Myocyte (in vitro differentiated cells): ENCODE measurements at regions not wholly inside any gene's neighbourhood (a gene's known extent, or its start where the extent isn't known, plus 50 kb on each side); places are given as distances from the start of the nearest gene placed in this dataset.

ENCODE experiments used
- DNase-seq: peaks from one replicate; pipeline ENCODE4 v3.0.0-alpha.2; 2012; ENCODE audit warnings: low read depth

DNA sequence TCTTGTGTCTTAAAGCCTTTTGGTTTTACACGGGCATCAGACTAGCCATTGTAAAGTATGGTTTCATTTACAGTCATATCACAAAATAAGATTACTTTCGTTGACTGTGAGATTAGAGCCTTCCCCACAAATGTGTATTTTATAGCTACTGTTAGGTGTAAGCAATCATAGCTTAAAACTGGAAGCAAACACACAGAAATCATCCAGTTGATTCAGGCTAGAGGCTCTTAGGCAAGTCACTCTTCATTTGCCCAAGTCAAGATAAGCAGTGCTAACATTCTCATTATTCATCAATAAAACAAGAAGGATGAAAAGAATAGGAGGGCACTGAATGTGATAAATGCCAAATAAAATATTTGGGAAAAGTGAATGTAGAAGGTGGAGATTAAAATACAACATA is 448.7 kb upstream of the FAM241A start:
- DNase-seq: no peak

DNA sequence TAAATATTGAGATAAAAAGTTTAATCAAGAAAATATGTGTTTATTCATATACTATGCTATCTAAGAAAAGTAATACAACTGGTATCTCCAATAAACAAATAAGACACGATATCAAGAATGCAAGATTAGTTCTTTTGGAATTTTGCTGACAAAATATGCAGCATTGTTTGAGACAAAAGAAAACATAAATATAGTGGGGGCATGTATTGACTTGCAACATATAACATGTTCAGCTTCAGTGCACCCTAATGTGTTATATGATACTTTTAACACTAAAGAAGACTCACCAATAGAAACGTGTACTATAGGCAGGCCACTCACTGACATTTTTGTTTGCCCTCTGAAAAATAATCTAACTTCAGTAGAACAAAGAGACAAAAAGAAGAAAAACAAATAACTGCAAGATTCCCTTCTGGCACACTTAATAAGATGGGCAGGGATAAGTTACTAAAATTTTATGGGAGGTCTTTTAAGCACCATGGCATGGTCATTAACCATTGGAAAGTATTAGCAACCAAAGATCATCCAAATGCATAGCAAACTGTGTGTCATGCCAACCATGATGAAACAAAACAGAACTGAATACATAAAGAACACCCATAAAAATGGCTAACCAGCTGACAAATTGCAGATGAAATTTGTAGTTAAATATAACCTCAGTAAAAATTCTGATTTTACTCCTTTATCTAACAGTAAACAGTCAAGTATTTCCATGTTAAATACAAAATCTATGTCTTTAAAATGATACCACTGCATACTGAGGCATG is 447.9 kb upstream of the FAM241A start:
- no peak for DNase-seq

DNA sequence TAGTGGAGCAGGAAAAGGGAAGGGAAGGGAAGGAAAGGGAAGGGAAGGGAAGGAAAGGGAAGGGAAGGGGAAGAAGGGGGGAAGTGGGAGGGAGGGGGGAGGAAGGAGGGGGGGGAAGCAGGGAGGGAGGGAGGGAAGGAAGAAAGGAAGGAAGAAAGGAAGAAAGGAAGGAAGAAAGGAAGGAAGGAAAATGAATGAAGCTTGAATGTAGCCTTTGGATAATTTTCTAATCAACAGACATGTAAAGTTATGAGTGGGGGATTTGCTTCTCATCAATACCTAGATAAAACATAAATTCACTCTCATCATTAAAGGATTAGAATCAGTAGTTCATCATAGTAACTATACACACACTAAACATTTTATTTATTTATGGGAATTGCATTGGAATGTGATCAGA is 446.9 kb upstream of the FAM241A start:
- DNase-seq: no peak

DNA sequence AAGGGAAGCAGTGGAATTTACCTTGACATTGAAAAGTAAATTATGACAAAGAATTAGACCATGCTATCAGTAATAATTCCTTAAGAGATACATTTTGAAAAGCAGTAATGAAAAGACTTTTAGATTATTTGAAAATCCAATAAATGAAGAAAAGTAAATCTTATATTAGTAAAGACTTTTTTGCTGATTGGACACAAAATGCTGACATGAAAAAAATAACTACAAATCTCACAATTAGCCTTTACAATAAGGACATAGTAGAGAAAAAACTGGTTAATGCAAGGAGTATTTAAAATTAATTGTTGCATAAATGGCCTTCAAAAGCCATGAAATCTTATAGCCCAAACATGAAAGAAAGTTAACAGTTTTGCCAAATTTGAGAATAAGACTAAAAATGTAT is 446.1 kb upstream of the FAM241A start:
- no peak for DNase-seq

DNA sequence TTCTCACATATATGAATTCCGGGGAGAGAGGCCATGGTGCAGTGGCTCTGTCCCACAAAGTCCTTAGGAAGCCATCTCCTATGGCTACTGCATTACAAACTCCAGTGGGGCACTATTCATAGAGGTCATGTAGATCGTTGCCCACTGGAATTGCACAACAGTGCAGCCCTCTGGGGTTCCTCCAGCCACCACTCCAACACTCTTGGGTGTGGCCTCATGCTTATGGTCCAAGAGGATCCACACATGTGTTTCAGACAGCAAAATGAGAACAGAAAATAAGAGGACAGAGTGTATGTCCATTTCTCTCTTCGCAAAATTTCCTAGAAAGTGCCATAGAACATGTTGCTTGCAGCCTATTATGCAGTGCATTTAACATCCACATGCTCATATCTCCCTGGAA is 444.2 kb upstream of the FAM241A start:
- no peak for DNase-seq

DNA sequence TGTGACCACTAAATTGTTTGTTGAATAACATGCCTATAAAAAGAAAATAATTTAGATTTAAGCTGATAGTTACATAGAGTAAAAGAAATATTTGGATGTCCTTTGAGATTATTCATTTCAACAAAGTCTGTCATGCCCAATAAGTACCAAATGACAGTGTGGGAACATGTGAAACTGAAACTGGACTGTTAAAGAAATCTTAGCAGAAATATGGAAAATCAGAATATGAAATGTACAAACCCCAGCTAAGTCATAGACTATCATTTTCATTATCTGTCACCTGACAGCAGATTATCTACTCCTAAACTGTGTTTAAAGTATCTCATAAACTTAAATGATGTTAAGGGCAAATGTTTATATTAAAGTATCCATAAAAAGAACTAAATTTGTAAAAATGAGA is 437.8 kb upstream of the FAM241A start:
- DNase-seq: no peak

DNA sequence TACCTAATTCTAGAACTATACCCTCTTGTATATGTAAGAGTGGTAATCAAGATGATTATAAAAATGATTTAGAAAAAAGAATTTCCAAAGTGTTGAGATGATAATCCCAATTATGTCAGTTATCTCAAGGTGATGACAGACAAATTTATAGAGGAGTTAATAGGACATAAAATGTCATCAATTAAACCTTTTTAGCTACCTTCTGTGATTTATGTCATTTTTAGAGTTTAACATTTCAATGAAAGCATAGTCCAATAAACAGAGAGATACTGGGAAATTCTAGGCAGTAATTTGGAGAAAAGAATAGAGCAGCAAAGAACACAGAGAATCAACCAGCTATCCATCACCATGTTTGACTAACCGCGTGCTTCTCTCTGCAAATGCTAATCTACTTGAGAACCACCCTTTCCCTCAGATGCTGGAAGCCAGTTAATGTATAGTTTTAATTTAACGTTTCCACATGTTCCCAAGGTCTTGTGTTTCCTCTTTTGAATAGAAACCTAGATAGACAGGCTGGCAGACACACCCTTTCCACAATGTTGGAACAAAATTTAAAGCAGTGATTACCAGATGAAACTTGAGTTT is 433.1 kb upstream of the FAM241A start:
- DNase-seq: no peak

DNA sequence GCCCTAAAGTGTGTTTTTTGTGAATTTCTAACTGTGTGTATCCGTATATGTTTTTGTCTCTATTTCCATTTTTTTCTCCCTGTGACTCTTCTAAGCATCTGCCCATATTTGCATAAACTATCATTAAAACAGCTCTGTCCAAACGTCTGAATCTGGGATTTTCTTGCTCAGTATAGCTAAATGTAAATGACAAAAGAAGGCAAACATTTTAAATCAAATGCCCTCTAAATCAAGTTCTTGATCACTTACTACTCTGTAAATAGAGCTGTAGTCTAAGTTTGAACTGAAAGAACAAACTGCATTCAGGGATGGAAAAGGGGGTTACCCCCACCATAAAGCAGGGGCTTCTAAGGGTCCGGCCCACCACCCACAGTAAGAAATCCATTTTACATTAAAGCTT is 432.0 kb upstream of the FAM241A start:
- no peak for DNase-seq

DNA sequence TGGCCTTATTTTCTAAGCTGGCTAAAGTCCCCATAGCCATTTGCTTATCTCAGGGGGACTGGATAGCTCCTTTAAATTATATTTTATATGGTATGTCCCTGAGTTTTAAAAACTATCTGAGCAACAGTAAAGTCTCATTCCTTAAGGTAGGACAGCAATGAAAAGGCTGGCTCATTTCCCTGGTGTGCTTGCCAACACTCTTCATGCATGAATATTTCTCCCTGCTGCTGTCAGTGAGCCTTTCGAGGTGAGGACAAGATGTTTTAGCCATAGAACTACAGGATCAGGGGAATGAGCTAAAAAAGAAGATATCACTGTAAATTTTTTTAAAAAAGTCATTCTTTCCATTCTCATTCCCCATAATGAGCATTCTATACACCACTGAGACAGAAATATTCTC is 427.3 kb upstream of the FAM241A start:
- DNase-seq: no peak

DNA sequence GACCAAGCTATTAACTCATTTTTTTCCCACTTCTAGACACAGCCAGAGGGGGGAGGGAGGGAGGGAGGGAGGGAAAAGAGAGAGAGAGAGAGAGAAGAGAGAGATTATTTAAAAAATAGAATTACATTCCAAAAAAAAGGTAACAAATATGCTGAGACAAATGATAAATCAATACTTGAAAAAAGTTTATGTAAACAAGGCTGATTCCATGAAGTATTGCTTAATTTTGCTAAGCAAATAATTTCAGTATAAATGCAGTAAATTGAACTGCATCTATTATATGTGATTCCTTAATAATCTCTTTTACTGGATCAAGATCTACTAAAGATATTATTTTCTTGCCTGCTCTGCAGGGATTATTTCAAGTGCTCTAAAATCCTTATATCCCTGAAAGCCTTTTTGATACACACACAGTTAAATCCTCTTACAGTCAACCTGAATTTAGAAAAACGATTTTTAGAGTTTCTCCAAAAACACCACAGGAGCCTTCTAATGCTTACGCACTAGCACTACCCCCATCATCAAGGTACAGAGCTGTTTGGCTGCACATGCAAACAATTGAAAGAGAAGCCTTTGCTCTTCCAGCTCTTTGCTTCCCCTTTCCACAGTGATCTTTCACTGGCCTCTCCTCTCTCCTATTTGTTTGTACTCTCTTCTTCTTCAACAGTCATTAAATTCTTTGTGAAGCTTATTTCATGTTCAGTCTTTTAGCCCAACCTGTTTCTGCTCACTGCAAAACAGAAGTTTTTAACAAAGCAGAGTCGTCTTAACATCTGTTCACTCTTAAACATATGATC is 426.3 kb upstream of the FAM241A start:
- DNase-seq: no peak

DNA sequence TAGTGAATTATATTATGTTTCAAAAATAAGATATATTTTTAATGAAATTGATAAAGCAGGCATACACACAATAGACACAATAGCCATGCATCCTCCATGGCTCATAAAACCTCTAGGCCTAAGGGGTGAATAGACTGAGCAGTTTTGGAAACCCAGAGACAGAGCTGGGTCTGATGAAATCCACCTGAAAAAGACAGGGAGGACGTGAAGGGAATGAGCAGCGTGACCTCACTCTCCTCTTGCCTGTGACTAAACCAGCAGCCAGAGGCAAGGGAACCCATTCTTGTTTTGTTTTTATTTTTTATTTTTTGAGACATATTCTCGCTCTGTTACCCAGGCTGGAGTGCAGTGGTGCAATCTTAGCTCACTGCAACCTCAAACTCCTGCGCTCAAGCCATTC is 424.4 kb upstream of the FAM241A start:
- no peak for DNase-seq

DNA sequence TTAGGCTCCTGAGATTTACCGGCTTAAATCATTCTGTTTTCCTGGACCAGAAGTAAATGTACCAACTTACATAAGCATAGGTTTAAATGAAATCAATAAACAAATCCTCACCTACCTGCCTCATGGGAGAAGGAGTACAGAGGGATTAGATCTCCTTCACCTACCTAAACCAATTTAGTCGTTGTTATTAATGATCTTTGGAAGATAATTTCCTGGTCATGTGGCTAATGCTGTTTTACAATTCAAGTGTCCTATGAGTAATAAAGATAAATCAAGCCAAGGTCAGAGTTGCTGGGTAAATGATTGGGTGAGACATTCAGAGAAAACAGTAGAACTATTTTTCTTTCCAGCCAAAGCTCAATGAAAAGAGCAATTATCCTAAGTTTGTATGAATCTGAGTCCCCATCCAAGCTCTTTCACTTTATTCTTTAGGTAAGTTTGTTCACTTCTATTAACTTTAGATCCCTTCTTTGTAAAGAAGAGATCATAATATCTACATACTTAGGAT is 423.0 kb upstream of the FAM241A start:
- no peak for DNase-seq

DNA sequence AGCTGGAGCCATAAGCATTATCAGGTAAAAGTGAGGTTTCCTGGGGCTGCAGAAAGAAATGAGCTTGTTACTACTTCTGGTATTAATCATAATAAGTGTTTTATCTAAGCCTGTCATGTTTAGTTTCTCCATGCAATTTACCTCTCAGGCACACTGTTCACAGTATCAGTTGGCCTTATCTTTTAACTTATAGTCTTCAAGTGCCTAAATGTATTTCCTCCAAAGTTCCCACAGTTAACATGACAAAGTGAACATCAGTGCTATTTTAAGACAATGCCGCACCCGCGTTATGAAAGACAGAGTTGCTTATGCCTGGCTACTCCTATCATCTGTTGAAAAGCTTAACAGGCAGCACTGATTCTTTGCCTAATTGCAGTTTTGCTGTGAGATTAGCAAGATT is 408.7 kb upstream of the FAM241A start:
- DNase-seq: peak; percentile 1

DNA sequence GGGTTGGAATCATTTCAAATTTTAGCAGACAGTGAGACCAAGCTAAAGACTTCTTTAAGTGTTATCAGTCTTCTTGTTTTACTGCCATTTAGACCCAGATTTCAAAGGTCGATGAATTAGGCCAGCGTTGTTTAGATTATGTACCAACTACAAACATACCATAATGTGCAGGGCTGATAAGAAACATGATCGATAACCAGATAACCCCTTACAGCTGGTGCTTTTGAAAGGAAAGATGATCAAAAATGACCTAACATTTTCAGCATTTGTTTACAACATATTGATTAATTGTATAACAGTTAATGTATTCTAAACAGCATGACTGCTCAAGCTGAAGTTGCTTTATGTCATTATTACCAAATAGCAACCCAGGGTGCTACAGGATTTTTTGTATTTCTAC is 400.4 kb upstream of the FAM241A start:
- DNase-seq: no peak

DNA sequence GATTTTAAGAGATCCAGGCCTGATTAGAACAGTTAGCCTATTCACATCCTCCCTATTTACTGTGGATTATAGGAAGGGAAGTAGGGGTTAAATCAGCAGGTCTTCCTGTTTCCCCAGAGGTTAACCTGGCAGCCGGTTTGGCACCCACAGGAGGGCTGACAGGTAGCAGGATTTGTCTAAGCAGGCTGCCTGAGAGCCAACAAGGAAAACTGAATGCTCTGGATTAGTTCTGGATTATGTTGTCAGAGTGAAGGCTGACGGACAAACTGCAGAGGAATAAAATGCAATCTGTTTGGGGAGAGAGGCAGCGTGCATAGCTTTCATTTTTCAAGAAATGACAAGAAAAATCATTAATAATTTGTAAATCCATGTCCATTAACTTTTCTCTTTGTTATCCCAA is 397.1 kb upstream of the FAM241A start:
- no peak for DNase-seq

DNA sequence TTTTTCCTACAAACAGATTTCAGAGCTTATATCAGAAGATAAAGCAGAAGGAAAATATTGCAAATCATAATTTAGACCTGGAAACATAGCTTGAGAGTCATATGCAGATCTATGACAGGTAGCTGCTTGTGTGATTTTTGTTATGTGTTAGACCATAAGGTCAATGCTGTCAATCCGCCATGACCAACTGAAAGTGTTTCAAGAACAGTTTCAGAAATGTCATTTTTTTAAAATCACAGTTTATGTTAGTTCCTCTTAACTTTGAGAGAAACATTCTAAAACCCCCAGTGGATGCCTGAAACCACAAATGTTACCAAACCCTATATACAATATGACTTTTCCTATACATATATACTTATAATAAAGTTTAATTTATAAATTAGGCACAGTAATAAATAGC is 391.3 kb upstream of the FAM241A start:
- no peak for DNase-seq

DNA sequence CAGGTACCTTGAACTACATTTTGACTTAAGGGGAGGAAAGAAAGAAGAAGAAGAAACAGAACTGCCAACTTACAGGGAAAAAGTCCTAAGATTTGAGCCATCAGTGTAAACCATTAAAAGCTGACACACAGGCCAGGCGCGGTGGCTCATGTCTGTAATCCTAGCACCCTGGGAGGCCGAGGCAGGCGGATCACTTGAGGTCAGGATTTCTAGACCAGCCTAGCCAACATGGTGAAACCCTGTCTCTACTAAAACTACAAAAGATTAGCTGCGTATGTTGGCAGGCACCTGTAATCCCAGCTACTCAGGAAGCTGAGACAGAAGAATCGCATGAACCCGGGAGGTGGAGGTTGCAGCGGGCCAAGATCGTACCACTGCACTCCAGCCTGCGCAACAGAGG is 389.7 kb upstream of the FAM241A start:
- no peak for DNase-seq

DNA sequence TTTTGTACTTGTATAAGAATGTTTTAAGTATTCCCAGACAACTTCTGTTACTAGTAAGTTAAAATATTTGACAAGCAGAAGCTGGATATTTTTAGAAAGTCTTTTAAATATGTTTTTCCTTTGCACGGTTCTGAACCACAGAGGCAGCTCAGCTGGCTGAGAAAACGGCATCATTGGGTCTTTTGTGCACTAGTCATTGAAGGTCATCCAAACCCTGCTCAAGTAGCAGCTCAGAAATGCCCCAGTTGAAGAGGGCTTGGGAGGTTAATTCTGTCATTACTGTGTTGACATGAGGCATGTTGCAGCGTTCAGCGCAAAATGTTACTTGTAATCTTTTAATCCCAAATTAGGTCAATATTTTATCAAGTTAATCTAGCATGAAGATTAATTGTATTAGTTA is 383.7 kb upstream of the FAM241A start:
- DNase-seq: peak; percentile 19

DNA sequence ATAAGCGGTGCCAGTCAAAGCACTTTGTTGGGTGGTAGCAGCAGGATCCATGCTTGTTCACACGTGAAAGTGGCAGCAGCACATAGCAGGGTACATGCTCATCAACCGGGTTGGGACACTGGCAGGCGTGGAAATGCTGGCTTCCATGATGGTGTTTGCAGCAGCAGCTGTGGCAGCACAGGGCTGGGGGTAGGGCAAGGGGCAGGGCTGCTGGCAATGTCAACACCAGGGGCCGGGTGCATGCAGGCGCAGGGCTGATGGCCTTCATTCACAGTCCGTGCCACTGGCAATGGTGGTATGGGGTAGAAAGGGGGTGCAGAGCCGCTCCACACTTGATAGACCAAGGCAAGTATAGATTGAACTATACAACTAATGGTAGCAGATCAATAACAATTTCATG is 374.7 kb upstream of the FAM241A start:
- DNase-seq: no peak

DNA sequence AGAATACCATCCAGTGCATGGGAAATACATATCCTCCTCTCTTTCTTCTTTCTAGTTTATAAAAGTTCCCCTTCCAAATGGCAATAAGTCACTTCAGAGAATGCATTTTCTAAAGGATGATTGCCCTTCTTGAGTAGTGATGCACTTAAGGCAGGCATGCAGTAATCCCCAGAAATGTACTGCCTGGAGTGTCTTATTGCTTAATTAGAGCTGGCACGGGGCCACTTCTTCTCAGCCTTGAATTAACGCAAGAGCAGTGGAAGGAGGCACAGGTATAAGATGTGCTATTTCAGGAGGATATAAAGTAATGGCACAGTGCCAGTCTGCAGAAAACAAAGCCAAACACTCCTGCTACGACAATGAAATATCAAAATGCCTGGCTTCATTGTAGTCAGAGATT is 371.4 kb upstream of the FAM241A start:
- DNase-seq: no peak

DNA sequence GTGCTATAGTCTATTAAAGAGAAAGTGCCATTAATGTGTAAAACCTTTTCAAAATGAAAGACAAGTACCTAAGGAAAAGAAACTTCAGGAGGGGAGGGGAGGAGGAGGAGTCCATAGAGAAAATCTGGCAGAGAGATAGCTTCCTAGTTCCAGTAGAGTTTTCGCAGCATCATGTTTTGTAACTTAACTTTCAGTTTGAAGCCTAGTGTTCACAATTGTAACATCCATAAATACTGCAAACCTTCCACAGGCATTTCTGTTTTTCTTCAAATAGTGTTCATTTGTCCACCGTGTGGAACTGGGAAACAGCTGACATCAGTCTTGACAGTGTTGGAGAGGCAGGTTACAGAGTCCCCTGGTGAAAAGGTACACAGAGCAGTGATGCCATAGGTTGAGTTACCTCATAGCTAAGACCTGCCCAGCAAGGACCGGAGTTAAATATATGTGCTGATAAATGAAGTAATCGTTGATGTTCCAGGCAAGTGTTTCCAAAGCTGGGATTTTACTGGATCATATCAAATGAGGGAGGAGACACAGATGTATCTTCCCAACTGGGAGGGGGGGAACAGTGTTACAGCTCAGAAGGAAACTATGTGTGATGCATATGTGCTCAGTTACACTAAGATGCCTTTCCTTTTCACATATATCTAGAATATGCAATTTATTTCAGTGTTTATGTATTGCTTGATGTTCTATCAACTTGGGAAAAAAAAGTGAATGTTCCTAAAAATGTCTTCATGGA is 369.5 kb upstream of the FAM241A start:
- DNase-seq: no peak

DNA sequence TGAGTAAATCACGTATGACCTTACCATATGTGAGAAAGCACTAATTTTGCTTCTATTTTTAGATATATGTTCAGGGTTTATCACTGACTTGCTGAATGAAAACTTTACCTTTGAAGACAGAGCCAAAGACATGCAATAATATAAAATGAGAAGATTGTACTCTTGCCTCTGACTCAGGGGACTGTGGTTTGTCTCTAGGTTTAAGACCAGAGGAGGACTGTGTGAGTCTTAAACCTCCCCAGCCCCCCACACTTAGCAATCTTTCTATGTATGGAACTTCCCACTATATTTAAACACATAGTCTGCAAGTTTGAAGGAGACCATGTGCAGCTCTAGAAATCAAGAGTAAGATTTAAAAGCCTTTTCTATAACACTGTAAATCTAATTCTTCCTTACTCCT is 368.7 kb upstream of the FAM241A start:
- DNase-seq: no peak
